Smooth muscle cell (in vitro differentiated cells): ENCODE measurements at regions not wholly inside any gene's neighbourhood (a gene's known extent, or its start where the extent isn't known, plus 50 kb on each side); places are given as distances from the start of the nearest gene placed in this dataset.

Source experiments
- DNase-seq: peaks from one replicate; lab custom pipeline; 2025; ENCODE audit not compliant: unreplicated experiment; lab: John Stamatoyannopoulos, UW
- H2AFZ ChIP-seq: fragments of 200-600 bp; sonication (generic); 2 replicates; pipeline ENCODE4 v1.6.0; 2016; ENCODE audit warnings: antibody characterized with exemption, low read depth, mild to moderate bottlenecking
- H3F3A ChIP-seq: fragments of 200-600 bp; sonication (generic); 2 replicates; pipeline ENCODE4 v1.6.0; 2017; ENCODE audit warnings: antibody characterized with exemption, low read depth
- H3K27ac ChIP-seq: fragments of 200-600 bp; sonication (generic); 2 replicates; pipeline ENCODE4 v1.5.1; 2016; ENCODE audit warnings: low read depth, mild to moderate bottlenecking
- H3K27me3 ChIP-seq: fragments of 200-600 bp; sonication (generic); 2 replicates; pipeline ENCODE4 v1.6.1; 2016; ENCODE audit warnings: low read depth, mild to moderate bottlenecking
- H3K36me3 ChIP-seq: fragments of 200-600 bp; sonication (generic); 2 replicates; pipeline ENCODE4 v1.5.1; 2016; ENCODE audit warnings: low read depth
- H3K4me1 ChIP-seq: fragments of 200-600 bp; sonication (generic); 2 replicates; pipeline ENCODE4 v1.5.1; 2016; ENCODE audit warnings: low read depth
- H3K4me2 ChIP-seq: fragments of 200-600 bp; sonication (generic); 2 replicates; pipeline ENCODE4 v1.6.0; 2016; ENCODE audit warnings: mild to moderate bottlenecking
- H3K4me3 ChIP-seq: fragments of 200-600 bp; sonication (generic); 2 replicates; pipeline ENCODE4 v1.5.1; 2016; ENCODE audit warnings: mild to moderate bottlenecking
- H3K79me2 ChIP-seq: fragments of 200-600 bp; sonication (generic); 2 replicates; pipeline ENCODE4 v1.6.0; 2016; ENCODE audit warnings: low read depth, mild to moderate bottlenecking
- H3K9ac ChIP-seq: fragments of 200-600 bp; sonication (generic); 2 replicates; pipeline ENCODE4 v1.6.0; 2016; ENCODE audit warnings: low read depth
- H3K9me3 ChIP-seq: fragments of 200-600 bp; sonication (generic); replicated peaks from 2 replicates; pipeline ENCODE4 v1.5.1; 2016; ENCODE audit warnings: low read depth
- H4K20me1 ChIP-seq: fragments of 200-600 bp; sonication (generic); 2 replicates; pipeline ENCODE4 v1.6.0; 2016; ENCODE audit warnings: low read depth
- WGBS: methylation state at CpG from one replicate; pipeline ENCODE4 v1.1.7; 2016; ENCODE audit warnings: low lambda C conversion rate; 5-methylcytosine and 5-hydroxymethylcytosine counted together
- TF ChIP-seq, protein P1 (sequence below): fragments of 200-600 bp; sonication (generic); IDR thresholded peaks from 2 replicates; pipeline ENCODE4 v1.5.1; 2017; ENCODE audit warnings: borderline replicate concordance, mild to moderate bottlenecking, antibody characterized with exemption; ENCODE audit not compliant: insufficient read depth, poor library complexity, severe bottlenecking

DNA sequence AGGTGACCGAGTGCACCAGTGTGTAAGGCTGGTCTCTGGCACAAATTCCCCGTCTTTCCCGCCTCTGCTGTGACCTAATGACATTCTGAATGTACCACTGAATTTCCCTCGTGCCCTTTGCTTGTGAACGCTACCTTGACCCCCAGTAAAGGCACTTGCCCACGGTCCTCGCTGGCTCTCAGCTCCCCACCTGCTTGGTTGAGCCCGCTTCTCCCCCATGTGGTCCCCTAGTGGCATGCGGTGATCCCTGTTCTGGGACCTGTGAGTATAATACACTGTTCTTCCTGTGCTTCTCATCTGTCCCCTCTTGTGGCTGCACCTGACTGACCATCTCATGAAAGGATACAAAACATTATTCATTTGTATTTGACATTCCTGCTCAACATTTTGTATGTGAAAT lies 495.7 kb downstream of the INHBA start:
- Histone ChIP-seq H3K79me2 (no peaks in the 10 kb centered on the region), H3K9me3 (no peaks in the 10 kb centered on the region), H3K4me3 (no peak overlapping the region), H2AFZ (no peak overlapping the region), H3K27ac (no peak overlapping the region), H3F3A (no peaks in the 10 kb centered on the region), H3K4me1 (no peaks in the 10 kb centered on the region), H3K4me2 (no peak overlapping the region), H3K36me3 (no peaks in the 10 kb centered on the region), H4K20me1 (no peaks in the 10 kb centered on the region), H3K27me3 (no peaks in the 10 kb centered on the region), H3K9ac (no peak overlapping the region)
- WGBS = 67% methylated on average over 9 of the region's 9 CpGs
- no peak for DNase-seq
- TF ChIP-seq, protein P1, sequence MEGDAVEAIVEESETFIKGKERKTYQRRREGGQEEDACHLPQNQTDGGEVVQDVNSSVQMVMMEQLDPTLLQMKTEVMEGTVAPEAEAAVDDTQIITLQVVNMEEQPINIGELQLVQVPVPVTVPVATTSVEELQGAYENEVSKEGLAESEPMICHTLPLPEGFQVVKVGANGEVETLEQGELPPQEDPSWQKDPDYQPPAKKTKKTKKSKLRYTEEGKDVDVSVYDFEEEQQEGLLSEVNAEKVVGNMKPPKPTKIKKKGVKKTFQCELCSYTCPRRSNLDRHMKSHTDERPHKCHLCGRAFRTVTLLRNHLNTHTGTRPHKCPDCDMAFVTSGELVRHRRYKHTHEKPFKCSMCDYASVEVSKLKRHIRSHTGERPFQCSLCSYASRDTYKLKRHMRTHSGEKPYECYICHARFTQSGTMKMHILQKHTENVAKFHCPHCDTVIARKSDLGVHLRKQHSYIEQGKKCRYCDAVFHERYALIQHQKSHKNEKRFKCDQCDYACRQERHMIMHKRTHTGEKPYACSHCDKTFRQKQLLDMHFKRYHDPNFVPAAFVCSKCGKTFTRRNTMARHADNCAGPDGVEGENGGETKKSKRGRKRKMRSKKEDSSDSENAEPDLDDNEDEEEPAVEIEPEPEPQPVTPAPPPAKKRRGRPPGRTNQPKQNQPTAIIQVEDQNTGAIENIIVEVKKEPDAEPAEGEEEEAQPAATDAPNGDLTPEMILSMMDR = no peak

DNA sequence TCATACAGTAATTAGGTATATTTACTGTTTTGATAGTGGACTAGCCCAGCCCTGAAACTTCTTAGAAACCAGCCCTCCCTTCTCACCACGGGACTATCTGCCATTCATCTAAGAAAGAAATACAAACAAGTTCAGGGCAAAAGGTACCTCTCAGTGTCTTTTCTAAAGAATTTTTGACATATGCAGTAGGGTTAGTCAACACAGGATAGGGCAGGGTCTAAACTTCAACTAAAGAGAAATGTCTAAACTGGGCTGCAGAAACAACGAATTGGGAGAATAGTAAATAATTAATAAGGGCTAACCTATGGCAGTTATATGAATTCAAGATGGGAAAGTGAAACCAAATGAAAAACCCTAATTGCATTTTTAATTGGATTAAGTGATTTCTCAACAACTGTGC lies 496.6 kb downstream of the INHBA start:
- no peaks in the 10 kb centered on the region for H3K27me3 ChIP-seq
- no peaks in the 10 kb centered on the region for H3K36me3 ChIP-seq
- H3K27ac ChIP-seq = no peak overlapping the region
- no peaks in the 10 kb centered on the region for H3K9me3 ChIP-seq
- no peaks in the 10 kb centered on the region for H3K4me1 ChIP-seq
- no peak for DNase-seq
- no peaks in the 10 kb centered on the region for H3F3A ChIP-seq
- TF ChIP-seq, protein P1 = no peak
- H3K79me2 ChIP-seq = no peaks in the 10 kb centered on the region
- 82% methylated on average over 2 of the region's 2 CpGs for WGBS
- no peak overlapping the region for H3K9ac ChIP-seq
- H2AFZ ChIP-seq = no peak overlapping the region
- H4K20me1 ChIP-seq = no peaks in the 10 kb centered on the region
- H3K4me3 ChIP-seq = no peak overlapping the region
- H3K4me2 ChIP-seq = no peak overlapping the region

GRCh38 chr7:41205600-41205999 lies 497.3 kb downstream of the INHBA start:
- no peaks in the 10 kb centered on the region for H4K20me1 ChIP-seq
- H3K4me3 ChIP-seq = no peak overlapping the region
- H3K9ac ChIP-seq = no peak overlapping the region
- H3K9me3 ChIP-seq = no peaks in the 10 kb centered on the region
- H2AFZ ChIP-seq = no peak overlapping the region
- TF ChIP-seq, protein P1 = no peak
- no peaks in the 10 kb centered on the region for H3K4me1 ChIP-seq
- H3K36me3 ChIP-seq = no peaks in the 10 kb centered on the region
- H3K27ac ChIP-seq = no peak overlapping the region
- no peaks in the 10 kb centered on the region for H3K27me3 ChIP-seq
- no peak overlapping the region for H3K4me2 ChIP-seq
- H3K79me2 ChIP-seq = no peaks in the 10 kb centered on the region
- 75% methylated on average over 2 of the region's 2 CpGs for WGBS
- no peak for DNase-seq
- no peaks in the 10 kb centered on the region for H3F3A ChIP-seq

GRCh38 chr7:41203542-41203941 lies 499.3 kb downstream of the INHBA start:
- H3F3A ChIP-seq = no peaks in the 10 kb centered on the region
- no peak overlapping the region for H3K4me3 ChIP-seq
- TF ChIP-seq, protein P1 = no peak
- no peaks in the 10 kb centered on the region for H3K9me3 ChIP-seq
- H3K4me2 ChIP-seq = no peak overlapping the region
- no peaks in the 10 kb centered on the region for H3K36me3 ChIP-seq
- no peaks in the 10 kb centered on the region for H3K4me1 ChIP-seq
- 50% methylated on average over 2 of the region's 2 CpGs for WGBS
- no peak overlapping the region for H3K9ac ChIP-seq
- no peaks in the 10 kb centered on the region for H3K79me2 ChIP-seq
- H2AFZ ChIP-seq = no peak overlapping the region
- H3K27me3 ChIP-seq = no peaks in the 10 kb centered on the region
- no peak overlapping the region for H3K27ac ChIP-seq
- DNase-seq = no peak
- no peaks in the 10 kb centered on the region for H4K20me1 ChIP-seq
